DOHH2 (cell line): ENCODE measurements at regions not wholly inside any gene's neighbourhood (a gene's known extent, or its start where the extent isn't known, plus 50 kb on each side); places are given as distances from the start of the nearest gene placed in this dataset.

Experiments
- EZH2phosphoT487 ChIP-seq: fragments of 200-600 bp; sonication (generic); IDR thresholded peaks from 2 replicates; pipeline ENCODE4 v1.6.1; 2017; ENCODE audit warnings: borderline replicate concordance, mild to moderate bottlenecking, antibody characterized with exemption, low read length, moderate library complexity, mixed read lengths
- TF ChIP-seq, protein P1 (sequence below): fragments of 200-600 bp; sonication (generic); IDR thresholded peaks from one replicate; pipeline ENCODE4 v1.5.1; 2014; ENCODE audit warnings: antibody characterized with exemption, mild to moderate bottlenecking, low read depth, low read length; ENCODE audit not compliant: poor library complexity, severe bottlenecking

DNA sequence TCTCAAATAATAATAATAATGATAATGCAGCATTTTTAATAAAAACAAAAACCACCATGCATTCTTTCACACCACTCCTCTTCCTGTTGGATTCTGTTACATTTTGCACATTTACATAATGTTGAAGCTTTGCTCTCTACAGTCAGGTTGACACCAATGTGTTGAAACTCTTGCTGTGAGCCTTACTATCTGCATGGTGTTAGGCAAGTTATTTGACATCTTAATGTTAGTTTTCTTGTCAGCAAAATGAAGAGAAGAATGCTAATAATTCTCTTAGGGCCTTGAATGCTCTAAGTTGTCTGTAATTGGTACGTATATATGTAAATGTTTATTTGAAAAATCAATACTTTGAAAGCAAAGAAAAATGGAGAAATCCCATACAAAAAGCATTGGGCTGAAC, 525.5 kb upstream of the PTGER4 start:
- TF ChIP-seq, protein P1, sequence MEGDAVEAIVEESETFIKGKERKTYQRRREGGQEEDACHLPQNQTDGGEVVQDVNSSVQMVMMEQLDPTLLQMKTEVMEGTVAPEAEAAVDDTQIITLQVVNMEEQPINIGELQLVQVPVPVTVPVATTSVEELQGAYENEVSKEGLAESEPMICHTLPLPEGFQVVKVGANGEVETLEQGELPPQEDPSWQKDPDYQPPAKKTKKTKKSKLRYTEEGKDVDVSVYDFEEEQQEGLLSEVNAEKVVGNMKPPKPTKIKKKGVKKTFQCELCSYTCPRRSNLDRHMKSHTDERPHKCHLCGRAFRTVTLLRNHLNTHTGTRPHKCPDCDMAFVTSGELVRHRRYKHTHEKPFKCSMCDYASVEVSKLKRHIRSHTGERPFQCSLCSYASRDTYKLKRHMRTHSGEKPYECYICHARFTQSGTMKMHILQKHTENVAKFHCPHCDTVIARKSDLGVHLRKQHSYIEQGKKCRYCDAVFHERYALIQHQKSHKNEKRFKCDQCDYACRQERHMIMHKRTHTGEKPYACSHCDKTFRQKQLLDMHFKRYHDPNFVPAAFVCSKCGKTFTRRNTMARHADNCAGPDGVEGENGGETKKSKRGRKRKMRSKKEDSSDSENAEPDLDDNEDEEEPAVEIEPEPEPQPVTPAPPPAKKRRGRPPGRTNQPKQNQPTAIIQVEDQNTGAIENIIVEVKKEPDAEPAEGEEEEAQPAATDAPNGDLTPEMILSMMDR, result no peak
- TF ChIP-seq EZH2phosphoT487, result no peak
